HFF-Myc (cell line): ENCODE measurements at regions not wholly inside any gene's neighbourhood (a gene's known extent, or its start where the extent isn't known, plus 50 kb on each side); places are given as distances from the start of the nearest gene placed in this dataset.

Experiments
- DNase-seq: peaks from one replicate; pipeline ENCODE4 v3.0.0-alpha.2; 2011; ENCODE audit warnings: low read depth; ENCODE audit errors: extremely low read depth
- H3K4me3 ChIP-seq: replicated peaks from 2 replicates; pipeline ENCODE4 v1.5.1; 2011; ENCODE audit warnings: low read depth, mild to moderate bottlenecking, control low read depth, low read length
- TF ChIP-seq, protein P1 (sequence below): IDR thresholded peaks from 2 replicates; pipeline ENCODE4 v1.5.1; 2012; ENCODE audit warnings: mild to moderate bottlenecking, low read depth, low read length, control low read depth; ENCODE audit errors: missing control alignments

DNA sequence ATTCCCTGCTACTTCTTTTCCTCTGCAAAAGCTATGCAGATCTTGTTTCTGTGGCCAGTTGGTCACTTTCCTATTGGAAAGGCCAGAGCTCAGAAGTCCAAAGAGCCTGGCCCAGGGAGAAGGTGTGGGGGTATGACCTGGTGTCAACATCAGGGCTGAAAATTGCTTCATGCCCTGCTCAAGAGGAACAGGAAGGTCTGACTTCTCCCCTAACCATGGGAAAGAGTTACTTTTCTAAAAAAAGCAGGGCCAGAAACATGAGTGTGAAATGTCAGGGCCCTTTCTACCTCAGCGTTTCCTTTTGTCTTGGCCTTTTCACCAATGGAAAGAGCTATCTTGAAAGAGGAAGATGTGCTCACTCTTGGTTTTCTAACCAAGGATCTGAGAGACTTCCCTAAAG lies 117.4 kb downstream of the MAFB start:
- DNase-seq = no peak
- H3K4me3 ChIP-seq = no peak overlapping the region
- TF ChIP-seq, protein P1, sequence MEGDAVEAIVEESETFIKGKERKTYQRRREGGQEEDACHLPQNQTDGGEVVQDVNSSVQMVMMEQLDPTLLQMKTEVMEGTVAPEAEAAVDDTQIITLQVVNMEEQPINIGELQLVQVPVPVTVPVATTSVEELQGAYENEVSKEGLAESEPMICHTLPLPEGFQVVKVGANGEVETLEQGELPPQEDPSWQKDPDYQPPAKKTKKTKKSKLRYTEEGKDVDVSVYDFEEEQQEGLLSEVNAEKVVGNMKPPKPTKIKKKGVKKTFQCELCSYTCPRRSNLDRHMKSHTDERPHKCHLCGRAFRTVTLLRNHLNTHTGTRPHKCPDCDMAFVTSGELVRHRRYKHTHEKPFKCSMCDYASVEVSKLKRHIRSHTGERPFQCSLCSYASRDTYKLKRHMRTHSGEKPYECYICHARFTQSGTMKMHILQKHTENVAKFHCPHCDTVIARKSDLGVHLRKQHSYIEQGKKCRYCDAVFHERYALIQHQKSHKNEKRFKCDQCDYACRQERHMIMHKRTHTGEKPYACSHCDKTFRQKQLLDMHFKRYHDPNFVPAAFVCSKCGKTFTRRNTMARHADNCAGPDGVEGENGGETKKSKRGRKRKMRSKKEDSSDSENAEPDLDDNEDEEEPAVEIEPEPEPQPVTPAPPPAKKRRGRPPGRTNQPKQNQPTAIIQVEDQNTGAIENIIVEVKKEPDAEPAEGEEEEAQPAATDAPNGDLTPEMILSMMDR = no peak

DNA sequence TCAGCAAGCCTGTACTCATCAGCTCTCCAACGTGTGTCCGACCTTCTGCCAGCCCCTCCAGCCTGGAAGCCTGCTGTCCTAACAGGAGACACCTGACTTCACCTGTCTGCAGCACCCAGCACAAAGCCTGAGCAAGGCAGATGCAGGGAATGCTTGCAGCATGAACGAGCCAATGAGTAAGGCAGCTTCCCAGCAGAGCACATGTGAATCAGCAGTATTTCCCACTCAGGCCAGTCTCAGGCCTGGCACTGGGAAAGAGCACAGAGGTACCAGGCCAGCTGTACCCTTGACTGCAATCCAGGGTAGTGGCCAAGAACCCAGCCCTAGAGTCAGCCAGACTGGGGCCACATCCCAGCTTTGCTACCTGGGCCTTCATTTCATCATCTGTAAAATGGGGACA lies 120.8 kb downstream of the MAFB start:
- no peak for DNase-seq
- TF ChIP-seq, protein P1 = no peak
- no peak overlapping the region for H3K4me3 ChIP-seq

- DNase-seq = no peak
- TF ChIP-seq, protein P1 = no peak
- no peak overlapping the region for H3K4me3 ChIP-seq
Measured at GRCh38 chr20:40565682-40566040, 123.4 kb downstream of the MAFB start.

- no peak overlapping the region for H3K4me3 ChIP-seq
- TF ChIP-seq, protein P1 = no peak
- DNase-seq = peak; percentile 20
Measured at GRCh38 chr20:40565001-40565681, 123.9 kb downstream of the MAFB start.

- TF ChIP-seq, protein P1 = no peak
- DNase-seq = no peak
- H3K4me3 ChIP-seq = no peak overlapping the region
Measured at GRCh38 chr20:40563296-40563950, 125.6 kb downstream of the MAFB start.

DNA sequence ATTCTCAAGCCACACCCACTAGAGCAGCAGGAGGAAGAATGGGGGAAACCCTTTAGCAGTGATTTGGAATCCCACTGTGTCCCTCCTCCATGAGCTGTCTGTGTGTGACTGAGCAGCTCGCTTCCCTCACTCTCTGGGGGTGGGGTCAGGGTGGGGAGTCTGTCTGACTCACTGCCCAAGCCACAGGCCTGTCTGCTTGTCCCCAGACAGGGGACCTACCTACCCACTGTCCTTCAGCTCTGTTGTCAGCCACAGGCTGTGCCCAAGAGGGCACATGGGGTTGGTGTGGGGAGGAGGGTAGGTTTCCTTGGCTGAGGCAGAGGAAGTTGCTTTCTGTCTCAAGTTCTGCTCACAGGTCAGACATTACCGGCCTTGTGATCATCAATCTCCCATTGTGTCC lies 127.0 kb downstream of the MAFB start:
- TF ChIP-seq, protein P1 = no peak
- no peak for DNase-seq
- H3K4me3 ChIP-seq = no peak overlapping the region
